ENCODE measurements at regions not wholly inside any gene's neighbourhood (a gene's known extent, or its start where the extent isn't known, plus 50 kb on each side); places are given as distances from the start of the nearest gene placed in this dataset.

GRCh38 chr3:40842714-40843113, 318.0 kb downstream of the ZNF621 start:
- H3K4me3 ChIP-seq (ENCODE audit: low read depth, low read length) = no peak overlapping the region
- TF ChIP-seq, protein P1, sequence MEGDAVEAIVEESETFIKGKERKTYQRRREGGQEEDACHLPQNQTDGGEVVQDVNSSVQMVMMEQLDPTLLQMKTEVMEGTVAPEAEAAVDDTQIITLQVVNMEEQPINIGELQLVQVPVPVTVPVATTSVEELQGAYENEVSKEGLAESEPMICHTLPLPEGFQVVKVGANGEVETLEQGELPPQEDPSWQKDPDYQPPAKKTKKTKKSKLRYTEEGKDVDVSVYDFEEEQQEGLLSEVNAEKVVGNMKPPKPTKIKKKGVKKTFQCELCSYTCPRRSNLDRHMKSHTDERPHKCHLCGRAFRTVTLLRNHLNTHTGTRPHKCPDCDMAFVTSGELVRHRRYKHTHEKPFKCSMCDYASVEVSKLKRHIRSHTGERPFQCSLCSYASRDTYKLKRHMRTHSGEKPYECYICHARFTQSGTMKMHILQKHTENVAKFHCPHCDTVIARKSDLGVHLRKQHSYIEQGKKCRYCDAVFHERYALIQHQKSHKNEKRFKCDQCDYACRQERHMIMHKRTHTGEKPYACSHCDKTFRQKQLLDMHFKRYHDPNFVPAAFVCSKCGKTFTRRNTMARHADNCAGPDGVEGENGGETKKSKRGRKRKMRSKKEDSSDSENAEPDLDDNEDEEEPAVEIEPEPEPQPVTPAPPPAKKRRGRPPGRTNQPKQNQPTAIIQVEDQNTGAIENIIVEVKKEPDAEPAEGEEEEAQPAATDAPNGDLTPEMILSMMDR (IDR thresholded peaks at IDR 0.05; ENCODE audit: control insufficient read depth, extremely low read depth, insufficient read depth) = no peak
- no peak for DNase-seq (ENCODE audit: low read depth)

DNA sequence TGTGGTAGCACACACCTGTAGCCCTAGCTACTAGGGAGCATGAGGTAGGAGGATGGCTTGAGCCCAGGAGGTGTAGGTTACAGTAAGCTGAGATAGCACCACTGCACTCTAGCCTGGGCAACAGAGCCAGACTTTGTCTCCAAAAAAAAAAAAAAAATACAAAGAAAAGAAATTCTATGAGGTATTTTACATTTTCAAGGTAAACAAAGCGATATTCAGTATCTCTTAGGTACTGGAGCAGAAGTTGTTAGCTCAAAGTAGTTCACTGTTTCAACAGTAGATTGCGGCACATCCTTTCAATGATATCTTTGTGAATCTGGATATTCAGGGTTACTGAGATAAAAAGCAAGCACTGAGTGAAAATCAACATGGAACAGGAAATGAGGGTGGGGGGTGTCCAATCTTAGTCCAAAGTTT, 318.5 kb downstream of the ZNF621 start:
- no peak overlapping the region for H3K4me3 ChIP-seq (ENCODE audit: low read depth, low read length)
- DNase-seq (ENCODE audit: low read depth) = no peak
- TF ChIP-seq, protein P1 (IDR thresholded peaks at IDR 0.05; ENCODE audit: control insufficient read depth, extremely low read depth, insufficient read depth) = no peak

DNA sequence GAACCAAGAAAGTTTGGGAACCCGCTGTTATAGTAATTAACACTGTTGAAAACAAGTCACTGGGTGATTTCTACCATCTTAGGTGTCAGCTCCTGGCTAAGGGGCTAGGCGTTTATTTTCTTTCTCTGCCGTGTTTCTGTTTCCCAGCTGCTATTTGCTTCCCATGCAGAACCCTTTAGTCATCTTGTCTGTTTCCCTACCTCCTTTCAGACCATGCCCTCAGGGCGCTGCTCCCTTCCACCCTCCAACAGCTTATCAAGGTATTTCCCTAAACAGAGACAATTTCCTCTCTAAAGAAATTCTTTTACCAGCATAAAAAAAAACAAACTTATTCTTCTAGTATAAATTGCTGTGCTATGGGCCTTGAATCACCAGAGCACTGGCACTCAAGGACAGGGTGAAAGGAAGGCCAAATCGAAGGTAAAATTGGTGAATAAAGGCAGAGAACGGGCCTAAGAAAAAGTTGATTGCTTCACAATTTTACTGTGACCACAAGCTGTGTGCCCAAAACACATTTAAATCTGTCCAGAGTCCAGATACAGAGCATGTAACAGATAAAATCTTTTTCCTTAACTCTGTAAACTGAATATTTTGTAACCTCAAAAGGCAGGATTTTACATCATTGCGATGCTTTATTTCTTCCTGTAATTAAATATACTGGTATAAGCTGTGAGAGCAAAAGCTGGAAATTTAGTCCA, 319.2 kb downstream of the ZNF621 start:
- H3K4me3 ChIP-seq (ENCODE audit: low read depth, low read length) = no peak overlapping the region
- DNase-seq (ENCODE audit: low read depth) = no peak
- TF ChIP-seq, protein P1 (IDR thresholded peaks at IDR 0.05; ENCODE audit: control insufficient read depth, extremely low read depth, insufficient read depth) = no peak

GRCh38 chr3:40844896-40845295, 320.1 kb downstream of the ZNF621 start:
- DNase-seq (ENCODE audit: low read depth) = no peak
- H3K4me3 ChIP-seq (ENCODE audit: low read depth, low read length) = no peak overlapping the region
- TF ChIP-seq, protein P1 (IDR thresholded peaks at IDR 0.05; ENCODE audit: control insufficient read depth, extremely low read depth, insufficient read depth) = no peak

GRCh38 chr3:40845447-40845846, 320.7 kb downstream of the ZNF621 start:
- DNase-seq (ENCODE audit: low read depth) = no peak
- no peak overlapping the region for H3K4me3 ChIP-seq (ENCODE audit: low read depth, low read length)
- TF ChIP-seq, protein P1 (IDR thresholded peaks at IDR 0.05; ENCODE audit: control insufficient read depth, extremely low read depth, insufficient read depth) = no peak

- no peak overlapping the region for H3K4me3 ChIP-seq (ENCODE audit: low read depth, low read length)
- TF ChIP-seq, protein P1 (IDR thresholded peaks at IDR 0.05; ENCODE audit: control insufficient read depth, extremely low read depth, insufficient read depth) = no peak
- no peak for DNase-seq (ENCODE audit: low read depth)
Measured at GRCh38 chr3:40845916-40846315, 321.2 kb downstream of the ZNF621 start.

DNA sequence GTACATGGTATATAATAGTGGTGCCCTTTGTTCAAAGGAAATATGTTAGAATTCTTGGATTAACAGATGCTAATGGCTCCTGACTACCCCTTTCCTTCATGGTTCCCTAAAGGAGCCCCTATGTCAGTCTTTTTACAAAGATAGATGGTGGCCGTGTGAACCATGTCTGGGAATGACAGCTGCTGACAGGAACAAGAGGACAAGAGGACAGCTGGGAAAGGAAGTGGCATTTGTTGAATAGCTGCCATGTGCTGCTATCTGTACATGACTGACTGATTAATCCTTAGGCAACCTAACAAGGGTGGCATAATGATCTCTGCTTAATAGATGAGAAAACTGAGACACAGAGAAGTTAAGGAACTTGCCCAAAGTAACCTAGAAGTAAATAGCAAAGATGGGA, 321.7 kb downstream of the ZNF621 start:
- no peak overlapping the region for H3K4me3 ChIP-seq (ENCODE audit: low read depth, low read length)
- no peak for DNase-seq (ENCODE audit: low read depth)
- TF ChIP-seq, protein P1 (IDR thresholded peaks at IDR 0.05; ENCODE audit: control insufficient read depth, extremely low read depth, insufficient read depth) = no peak
